HepG2 (cell line): ENCODE measurements at regions not wholly inside any gene's neighbourhood (a gene's known extent, or its start where the extent isn't known, plus 50 kb on each side); places are given as distances from the start of the nearest gene placed in this dataset.

Experiments used
- ATAC-seq: fragments of 200-7000 bp; cut with Tn5 transposase; 3 replicates; pipeline ENCODE4 v1.9.1; 2020; ENCODE audit warnings: mild to moderate bottlenecking, moderate library complexity
- BruUV-seq: library from RNA; stranded (reverse); fragments of 400-500 nt; replicated peaks from 2 replicates; lab custom pipeline; 2021; lab: Mats Ljungman, UMichigan
- CTCF ChIA-PET: fragments of 300-600 bp; formaldehyde crosslinking; extraction: SDS; loops from one replicate; lab custom pipeline; 2021; ENCODE audit warnings: low total read pairs, inconsistent platforms, low intra/inter-chr PET ratio; lab: Yijun Ruan, JAX
- POLR2A ChIA-PET: fragments of 350-600 bp; sonication (Branson Sonifier 250); formaldehyde crosslinking; loops from one replicate; lab custom pipeline; 2020; ENCODE audit warnings: antibody characterized with exemption, inconsistent platforms; lab: Yijun Ruan, JAX
- DNase-seq: peaks from one replicate; pipeline ENCODE4 v3.0.0-alpha.2; 2015; ENCODE audit warnings: low spot score
- FAIRE-seq: peaks from 3 replicates; lab custom pipeline; 2011; peaks lifted over from hg19 to GRCh38; lab: Jason Lieb, UNC
- H2AFZ ChIP-seq: one replicate; pipeline ENCODE4 v1.6.1; 2011; ENCODE audit warnings: low read length, inconsistent platforms
- H3K27ac ChIP-seq: fragments of 300-600 bp; 3 replicates; pipeline ENCODE4 v1.8.0; 2011; ENCODE audit warnings: mixed run types, mild to moderate bottlenecking, mixed read lengths, low read length, inconsistent platforms; ENCODE audit not compliant: insufficient read depth; ENCODE audit errors: extremely low read length
- H3K27me3 ChIP-seq, 2 experiments: fragments of 200-600 bp in 1 of 2; 2 replicates in 1 of 2; 3 replicates in 1 of 2; pipeline versions ENCODE4 v1.6.0 to v1.8.0; 2011; ENCODE audit warnings: low read length in 2 of 2, mild to moderate bottlenecking in 2 of 2, moderate library complexity in 2 of 2, inconsistent platforms in 1 of 2; ENCODE audit not compliant: insufficient read depth in 2 of 2, control insufficient read depth in 1 of 2
- H3K36me3 ChIP-seq, 2 experiments: fragments of 200-600 bp in 1 of 2; replicated peaks in 1 of 2; 2 replicates in 1 of 2; 3 replicates in 1 of 2; pipeline versions ENCODE4 v1.5.1 to v1.8.0; 2011; ENCODE audit warnings: low read length in 2 of 2, inconsistent platforms in 1 of 2; ENCODE audit not compliant: insufficient read depth in 2 of 2, control insufficient read depth in 1 of 2
- H3K4me1 ChIP-seq: 2 replicates; pipeline ENCODE4 v1.5.1; 2012; ENCODE audit warnings: low read length, inconsistent platforms; ENCODE audit not compliant: insufficient read depth
- H3K4me2 ChIP-seq: 2 replicates; pipeline ENCODE4 v1.6.0; 2011; ENCODE audit warnings: low read depth, low read length, inconsistent platforms
- H3K4me3 ChIP-seq, 3 experiments: fragments of 200-600 bp in 1 of 3; sonication (generic), shearing (Covaris generic) in 1 of 3; replicated peaks in 1 of 3; 2 replicates each; pipeline ENCODE4 v1.5.1; 2011 to 2016; ENCODE audit warnings: low read length in 3 of 3, inconsistent platforms in 2 of 3, low read depth in 2 of 3, mild to moderate bottlenecking in 2 of 3, control low read depth in 1 of 3, mixed read lengths in 1 of 3; ENCODE audit not compliant: insufficient read depth in 1 of 3
- H3K79me2 ChIP-seq: one replicate; pipeline ENCODE4 v1.6.1; 2011; ENCODE audit warnings: low read length, inconsistent platforms; ENCODE audit not compliant: insufficient read depth
- H3K9ac ChIP-seq: 2 replicates; pipeline ENCODE4 v1.6.0; 2011; ENCODE audit warnings: mild to moderate bottlenecking, low read depth, low read length, inconsistent platforms; ENCODE audit not compliant: insufficient read depth
- H3K9me3 ChIP-seq: 2 replicates; pipeline ENCODE4 v1.5.1; 2012; ENCODE audit warnings: mild to moderate bottlenecking, low read length
- H4K20me1 ChIP-seq: 2 replicates; pipeline ENCODE4 v1.6.0; 2011; ENCODE audit warnings: inconsistent platforms, mild to moderate bottlenecking, low read length, moderate library complexity; ENCODE audit not compliant: insufficient read depth
- ARID5B ChIP-seq: IDR thresholded peaks from 2 replicates; pipeline ENCODE4 v1.4.0; 2020; ENCODE audit warnings: mild to moderate bottlenecking, missing genetic modification reagents
- ATAD3A ChIP-seq: sonication (generic); formaldehyde crosslinking; IDR thresholded peaks from 2 replicates; pipeline ENCODE4 v1.4.0; 2020; ENCODE audit warnings: missing genetic modification reagents
- MATR3 ChIP-seq: sonication (generic); formaldehyde crosslinking; IDR thresholded peaks from 2 replicates; pipeline ENCODE4 v1.4.0; 2020; ENCODE audit warnings: missing genetic modification reagents
- MEIS2 ChIP-seq: sonication (generic); formaldehyde crosslinking; IDR thresholded peaks from 2 replicates; pipeline ENCODE4 v1.9.0; 2021; ENCODE audit warnings: mild to moderate bottlenecking, missing genetic modification reagents
- MIXL1 ChIP-seq: IDR thresholded peaks from 2 replicates; pipeline ENCODE4 v1.6.1; 2016
- NR2C2 ChIP-seq: sonication (generic); formaldehyde crosslinking; IDR thresholded peaks from 2 replicates; pipeline ENCODE4 v1.4.0; 2020; ENCODE audit warnings: missing genetic modification reagents, mild to moderate bottlenecking, moderate library complexity, borderline replicate concordance
- PCBP2 ChIP-seq: fragments of 200-400 bp; formaldehyde crosslinking; optimal IDR thresholded peaks from 2 replicates; pipeline ENCODE3; 2018; ENCODE audit warnings: low read length, low read depth; ENCODE audit not compliant: poor library complexity, severe bottlenecking
- PHB2 ChIP-seq: fragments of 450-650 bp; IDR thresholded peaks from 2 replicates; pipeline ENCODE4 v1.6.1; 2018; ENCODE audit not compliant: partially characterized antibody
- RBAK ChIP-seq: sonication (generic); formaldehyde crosslinking; IDR thresholded peaks from 2 replicates; pipeline ENCODE4 v1.5.1; 2020; ENCODE audit warnings: mild to moderate bottlenecking, missing genetic modification reagents
- SALL1 ChIP-seq: sonication (generic); formaldehyde crosslinking; IDR thresholded peaks from 2 replicates; pipeline ENCODE4 v1.8.0; 2022; ENCODE audit warnings: mild to moderate bottlenecking, missing genetic modification reagents
- SIN3B ChIP-seq: fragments of 150-350 bp; IDR thresholded peaks from 2 replicates; pipeline ENCODE4 v1.6.1; 2014; ENCODE audit warnings: low read length
- SOX5 ChIP-seq: IDR thresholded peaks from 2 replicates; pipeline ENCODE4 v1.6.1; 2016; ENCODE audit warnings: borderline replicate concordance
- ZNF468 ChIP-seq: sonication (generic); formaldehyde crosslinking; IDR thresholded peaks from 2 replicates; pipeline ENCODE4 v1.8.0; 2022; ENCODE audit warnings: mild to moderate bottlenecking, moderate library complexity, missing genetic modification reagents
- ZNF879 ChIP-seq: sonication (generic); formaldehyde crosslinking; IDR thresholded peaks from 2 replicates; pipeline ENCODE4 v1.8.1; 2023; ENCODE audit warnings: missing genetic modification reagents
- WGBS: methylation state at CpG from one replicate; pipeline ENCODE4 v1.1.6; 2017; ENCODE audit warnings: low lambda C conversion rate; 5-methylcytosine and 5-hydroxymethylcytosine counted together
- in situ Hi-C: cut with HindIII; loops from 2 replicates; pipeline ENCODE4 v1.10.0; 2017; ENCODE audit warnings: low pct_unique_long_range_greater_than_20kb; ENCODE audit not compliant: extremely low pct_ligation_motif_present
- intact Hi-C: fragments of 100-400 bp; cut with micrococcal nuclease; formaldehyde crosslinking; loops from one replicate; pipeline ENCODE4 v1.10.0; 2022; ENCODE audit not compliant: unreplicated experiment
- TF ChIP-seq, protein P1 (sequence below): sonication (generic); formaldehyde crosslinking; conservative IDR thresholded peaks from 2 replicates; pipeline ENCODE4 v1.4.0; 2020; ENCODE audit warnings: missing genetic modification reagents
- TF ChIP-seq, protein P2 (sequence below): sonication (generic); formaldehyde crosslinking; IDR thresholded peaks from 2 replicates; pipeline ENCODE4 v1.5.1; 2020; ENCODE audit warnings: missing genetic modification reagents, mild to moderate bottlenecking, borderline replicate concordance
- TF ChIP-seq, protein P3 (sequence below): sonication (generic); formaldehyde crosslinking; IDR thresholded peaks from 2 replicates; pipeline ENCODE4 v1.8.1; 2023; ENCODE audit warnings: missing genetic modification reagents, inconsistent platforms, borderline replicate concordance

DNA sequence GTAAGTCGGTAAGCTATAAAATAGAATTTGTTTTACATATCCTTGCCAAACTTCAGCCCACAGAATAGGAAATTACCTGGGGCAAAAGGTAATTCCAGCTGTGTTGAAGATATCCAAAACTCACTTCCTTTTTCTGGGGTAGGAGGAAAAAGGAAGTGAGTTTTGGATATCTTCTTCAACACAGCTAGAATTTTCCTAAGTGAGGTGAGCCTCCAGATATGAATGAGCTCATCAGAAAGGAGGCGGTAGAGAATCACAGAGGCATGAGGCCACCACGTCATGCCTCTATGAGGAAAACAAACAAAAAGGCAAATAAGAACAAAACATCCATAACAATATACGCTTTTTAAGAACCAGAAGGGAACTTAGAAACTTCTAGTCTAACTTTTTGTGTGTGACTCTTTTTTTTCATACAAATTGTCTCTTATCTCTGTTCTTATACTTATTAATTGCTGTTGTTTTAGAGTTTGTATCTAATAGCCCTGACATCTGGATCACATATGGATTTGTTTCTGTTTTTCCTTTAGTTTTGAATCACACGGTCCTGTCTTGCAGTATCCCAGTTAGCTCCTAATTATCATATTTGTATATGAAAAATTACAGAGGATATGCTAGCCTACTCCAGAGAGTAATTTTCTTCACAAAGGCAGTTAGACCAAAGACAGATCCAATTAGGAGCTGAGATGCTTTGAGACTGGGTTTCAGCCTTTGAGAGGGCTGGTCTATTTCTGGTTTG is 104.5 kb downstream of the RBM43 start:
- Histone ChIP-seq H2AFZ (no peak overlapping the region), H3K27me3 (no peaks in the 10 kb centered on the region; a peak in 1 of 5 replicates), H3K4me3 (no peak overlapping the region), H3K4me2 (no peak overlapping the region), H3K36me3 (no peaks in the 10 kb centered on the region), H3K79me2 (no peaks in the 10 kb centered on the region), H3K4me1 (no peaks in the 10 kb centered on the region), H4K20me1 (no peaks in the 10 kb centered on the region), H3K9me3 (no peaks in the 10 kb centered on the region), H3K9ac (no peak overlapping the region), H3K27ac (no peak overlapping the region)
- ChIA-PET CTCF (no interaction called here), POLR2A (no interaction called here)
- no peak for FAIRE-seq
- BruUV-seq: no TSS peak
- in situ Hi-C loops: no loop called here
- WGBS: 15% methylated on average over 5 of the region's 5 CpGs
- TF ChIP-seq MEIS2 (CRISPR knock-in tag) (no peak), ARID5B (CRISPR knock-in tag) (no peak), SALL1 (CRISPR knock-in tag) (no peak), SIN3B (no peak), SOX5 (no peak), MATR3 (CRISPR knock-in tag) (no peak), PCBP2 (no peak), ZNF879 (CRISPR knock-in tag) (no peak), ATAD3A (CRISPR knock-in tag) (no peak), RBAK (CRISPR knock-in tag) (no peak), ZNF468 (CRISPR knock-in tag) (no peak), PHB2 (no peak), MIXL1 (CRISPR knock-in tag) (no peak), NR2C2 (no peak)
- TF ChIP-seq, protein P1, sequence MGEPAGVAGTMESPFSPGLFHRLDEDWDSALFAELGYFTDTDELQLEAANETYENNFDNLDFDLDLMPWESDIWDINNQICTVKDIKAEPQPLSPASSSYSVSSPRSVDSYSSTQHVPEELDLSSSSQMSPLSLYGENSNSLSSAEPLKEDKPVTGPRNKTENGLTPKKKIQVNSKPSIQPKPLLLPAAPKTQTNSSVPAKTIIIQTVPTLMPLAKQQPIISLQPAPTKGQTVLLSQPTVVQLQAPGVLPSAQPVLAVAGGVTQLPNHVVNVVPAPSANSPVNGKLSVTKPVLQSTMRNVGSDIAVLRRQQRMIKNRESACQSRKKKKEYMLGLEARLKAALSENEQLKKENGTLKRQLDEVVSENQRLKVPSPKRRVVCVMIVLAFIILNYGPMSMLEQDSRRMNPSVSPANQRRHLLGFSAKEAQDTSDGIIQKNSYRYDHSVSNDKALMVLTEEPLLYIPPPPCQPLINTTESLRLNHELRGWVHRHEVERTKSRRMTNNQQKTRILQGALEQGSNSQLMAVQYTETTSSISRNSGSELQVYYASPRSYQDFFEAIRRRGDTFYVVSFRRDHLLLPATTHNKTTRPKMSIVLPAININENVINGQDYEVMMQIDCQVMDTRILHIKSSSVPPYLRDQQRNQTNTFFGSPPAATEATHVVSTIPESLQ (CRISPR knock-in tag): no peak
- TF ChIP-seq, protein P2, sequence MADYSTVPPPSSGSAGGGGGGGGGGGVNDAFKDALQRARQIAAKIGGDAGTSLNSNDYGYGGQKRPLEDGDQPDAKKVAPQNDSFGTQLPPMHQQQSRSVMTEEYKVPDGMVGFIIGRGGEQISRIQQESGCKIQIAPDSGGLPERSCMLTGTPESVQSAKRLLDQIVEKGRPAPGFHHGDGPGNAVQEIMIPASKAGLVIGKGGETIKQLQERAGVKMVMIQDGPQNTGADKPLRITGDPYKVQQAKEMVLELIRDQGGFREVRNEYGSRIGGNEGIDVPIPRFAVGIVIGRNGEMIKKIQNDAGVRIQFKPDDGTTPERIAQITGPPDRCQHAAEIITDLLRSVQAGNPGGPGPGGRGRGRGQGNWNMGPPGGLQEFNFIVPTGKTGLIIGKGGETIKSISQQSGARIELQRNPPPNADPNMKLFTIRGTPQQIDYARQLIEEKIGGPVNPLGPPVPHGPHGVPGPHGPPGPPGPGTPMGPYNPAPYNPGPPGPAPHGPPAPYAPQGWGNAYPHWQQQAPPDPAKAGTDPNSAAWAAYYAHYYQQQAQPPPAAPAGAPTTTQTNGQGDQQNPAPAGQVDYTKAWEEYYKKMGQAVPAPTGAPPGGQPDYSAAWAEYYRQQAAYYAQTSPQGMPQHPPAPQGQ (CRISPR knock-in tag): no peak
- TF ChIP-seq, protein P3, sequence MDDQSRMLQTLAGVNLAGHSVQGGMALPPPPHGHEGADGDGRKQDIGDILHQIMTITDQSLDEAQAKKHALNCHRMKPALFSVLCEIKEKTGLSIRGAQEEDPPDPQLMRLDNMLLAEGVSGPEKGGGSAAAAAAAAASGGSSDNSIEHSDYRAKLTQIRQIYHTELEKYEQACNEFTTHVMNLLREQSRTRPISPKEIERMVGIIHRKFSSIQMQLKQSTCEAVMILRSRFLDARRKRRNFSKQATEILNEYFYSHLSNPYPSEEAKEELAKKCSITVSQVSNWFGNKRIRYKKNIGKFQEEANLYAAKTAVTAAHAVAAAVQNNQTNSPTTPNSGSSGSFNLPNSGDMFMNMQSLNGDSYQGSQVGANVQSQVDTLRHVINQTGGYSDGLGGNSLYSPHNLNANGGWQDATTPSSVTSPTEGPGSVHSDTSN (CRISPR knock-in tag): no peak
- intact Hi-C loops: no loop called here
- no peak for ATAC-seq
- DNase-seq: no peak
